ENCODE measurements at regions not wholly inside any gene's neighbourhood (a gene's known extent, or its start where the extent isn't known, plus 50 kb on each side); places are given as distances from the start of the nearest gene placed in this dataset.
"Not testable (repeated sequence)": the region's sequence is repeated elsewhere in the genome, so short reads cannot be mapped to it uniquely, and the experiment has no call there.

GRCh38 chr4:20085156-20085555 lies 166.5 kb upstream of the SLIT2 start:
- Mint-ChIP-seq H3K9me3 (peaks cover 11% of the 10 kb centered on the region), H3K36me3 (ENCODE audit: low read depth) (no peaks in the 10 kb centered on the region), H3K4me3 (no peak overlapping the region), H3K27me3 (ENCODE audit: low read depth, poor library complexity) (no peaks in the 10 kb centered on the region), H3K27ac (no peak overlapping the region), H3K4me1 (no peaks in the 10 kb centered on the region)
- DNase-seq, result no peak
- TF ChIP-seq CTCF (IDR thresholded peaks at IDR 0.05), result no peak

GRCh38 chr4:20084488-20084887 lies 167.2 kb upstream of the SLIT2 start:
- H3K27ac Mint-ChIP-seq, result no peak overlapping the region
- H3K27me3 Mint-ChIP-seq (ENCODE audit: low read depth, poor library complexity), result no peaks in the 10 kb centered on the region
- TF ChIP-seq CTCF (IDR thresholded peaks at IDR 0.05), result no peak
- H3K9me3 Mint-ChIP-seq, result peaks cover 11% of the 10 kb centered on the region
- no peaks in the 10 kb centered on the region for H3K36me3 Mint-ChIP-seq (ENCODE audit: low read depth)
- H3K4me1 Mint-ChIP-seq, result no peaks in the 10 kb centered on the region
- DNase-seq, result no peak
- no peak overlapping the region for H3K4me3 Mint-ChIP-seq

GRCh38 chr4:20078644-20079043 lies 173.1 kb upstream of the SLIT2 start:
- no peak overlapping the region for H3K4me3 Mint-ChIP-seq
- H3K27me3 Mint-ChIP-seq (ENCODE audit: low read depth, poor library complexity), result no peaks in the 10 kb centered on the region
- H3K4me1 Mint-ChIP-seq, result peaks cover 6% of the 10 kb centered on the region
- no peaks in the 10 kb centered on the region for H3K36me3 Mint-ChIP-seq (ENCODE audit: low read depth)
- no peak overlapping the region for H3K27ac Mint-ChIP-seq
- peaks cover 11% of the 10 kb centered on the region for H3K9me3 Mint-ChIP-seq
- no peak for TF ChIP-seq CTCF (IDR thresholded peaks at IDR 0.05)
- no peak for DNase-seq

GRCh38 chr4:20075248-20075871 lies 176.3 kb upstream of the SLIT2 start:
- Mint-ChIP-seq H3K36me3 (ENCODE audit: low read depth) (no peaks in the 10 kb centered on the region), H3K4me3 (no peak overlapping the region), H3K4me1 (peaks cover 6% of the 10 kb centered on the region), H3K27me3 (ENCODE audit: low read depth, poor library complexity) (no peaks in the 10 kb centered on the region), H3K27ac (no peak overlapping the region), H3K9me3 (peaks cover under 1% of the 10 kb centered on the region)
- TF ChIP-seq CTCF (IDR thresholded peaks at IDR 0.05), result no peak
- DNase-seq, result no peak

- Mint-ChIP-seq H3K4me3 (no peak overlapping the region), H3K27me3 (ENCODE audit: low read depth, poor library complexity) (no peaks in the 10 kb centered on the region), H3K9me3 (no peaks in the 10 kb centered on the region), H3K27ac (no peak overlapping the region), H3K36me3 (ENCODE audit: low read depth) (no peaks in the 10 kb centered on the region), H3K4me1 (peaks cover 6% of the 10 kb centered on the region)
- no peak for DNase-seq
- no peak for TF ChIP-seq CTCF (IDR thresholded peaks at IDR 0.05)
These were observed 177.3 kb upstream of the SLIT2 start for GRCh38 chr4:20074450-20074849.

GRCh38 chr4:20065952-20066351 lies 185.8 kb upstream of the SLIT2 start:
- no peaks in the 10 kb centered on the region for H3K36me3 Mint-ChIP-seq (ENCODE audit: low read depth)
- no peak overlapping the region for H3K27ac Mint-ChIP-seq

GRCh38 chr4:20062857-20063256 lies 188.8 kb upstream of the SLIT2 start:
- not testable (repeated sequence) for DNase-seq; H3K4me3 Mint-ChIP-seq; H3K27me3 Mint-ChIP-seq (ENCODE audit: low read depth, poor library complexity); H3K27ac Mint-ChIP-seq; H3K9me3 Mint-ChIP-seq; H3K4me1 Mint-ChIP-seq; H3K36me3 Mint-ChIP-seq (ENCODE audit: low read depth)

More at GRCh38 chr4:20065952-20066351, 185.8 kb upstream of the SLIT2 start:
- TF ChIP-seq CTCF (IDR thresholded peaks at IDR 0.05), result no peak
- peaks cover 4% of the 10 kb centered on the region for H3K27me3 Mint-ChIP-seq (ENCODE audit: low read depth, poor library complexity)
- H3K9me3 Mint-ChIP-seq, result no peaks in the 10 kb centered on the region
- H3K4me1 Mint-ChIP-seq, result peaks cover 4% of the 10 kb centered on the region
- H3K4me3 Mint-ChIP-seq, result no peak overlapping the region
- DNase-seq, result no peak
